GM18505 (cell line): ENCODE measurements at regions not wholly inside any gene's neighbourhood (a gene's known extent, or its start where the extent isn't known, plus 50 kb on each side); places are given as distances from the start of the nearest gene placed in this dataset.
"Not testable (repeated sequence)": the region's sequence is repeated elsewhere in the genome, so short reads cannot be mapped to it uniquely, and the experiment has no call there.

ENCODE experiments used
- ATAC-seq: cut with Tn5 transposase; IDR thresholded peaks from one replicate; pipeline ENCODE4 v1.9.1; 2021; ENCODE audit not compliant: unreplicated experiment
- POLR2A ChIP-seq: IDR thresholded peaks from 4 replicates; pipeline ENCODE4 v1.6.1; 2011; ENCODE audit warnings: borderline replicate concordance; ENCODE audit not compliant: insufficient read depth, insufficient read length; ENCODE audit errors: extremely low read depth

DNA sequence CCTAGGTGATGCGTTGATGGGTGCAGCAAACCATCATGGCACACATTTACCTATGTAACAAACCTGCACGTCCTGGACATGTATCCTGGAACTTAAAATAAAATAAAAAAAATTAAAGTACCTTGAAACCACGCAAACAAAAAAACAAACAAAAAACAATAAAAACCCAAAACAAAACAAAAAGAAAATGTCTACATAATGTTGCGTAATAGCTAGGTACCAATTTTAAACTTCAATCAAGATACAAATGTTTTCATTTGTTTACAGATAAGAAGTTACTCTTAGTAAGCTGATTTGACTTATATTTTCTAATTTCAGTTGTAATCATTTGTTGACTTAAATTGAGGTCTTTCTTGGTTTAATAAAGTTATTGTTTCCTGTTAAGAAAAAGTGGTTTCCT is 349.6 kb upstream of the KCNMB2 start:
- no peak for ATAC-seq
- TF ChIP-seq POLR2A, result no peak

DNA sequence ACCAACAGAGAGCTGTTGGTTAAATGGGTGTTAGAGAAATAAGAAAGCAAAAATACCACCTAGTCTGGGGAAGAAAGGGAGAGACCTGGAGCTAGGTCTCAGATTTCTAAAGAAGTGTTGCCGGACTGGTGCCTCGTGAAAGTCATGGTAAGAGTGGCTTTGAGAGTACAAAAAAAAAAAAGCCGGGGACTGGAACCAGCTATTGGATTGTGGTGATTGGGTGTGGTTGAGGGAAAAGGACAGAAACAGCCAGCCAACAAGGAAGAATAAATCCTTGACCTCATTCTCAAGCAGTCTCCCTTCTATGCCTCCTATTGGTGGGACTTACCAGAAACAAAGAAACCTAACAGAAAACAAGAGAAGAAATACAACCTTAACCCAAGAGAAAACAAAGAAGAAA is 346.4 kb upstream of the KCNMB2 start:
- no peak for TF ChIP-seq POLR2A
- no peak for ATAC-seq

DNA sequence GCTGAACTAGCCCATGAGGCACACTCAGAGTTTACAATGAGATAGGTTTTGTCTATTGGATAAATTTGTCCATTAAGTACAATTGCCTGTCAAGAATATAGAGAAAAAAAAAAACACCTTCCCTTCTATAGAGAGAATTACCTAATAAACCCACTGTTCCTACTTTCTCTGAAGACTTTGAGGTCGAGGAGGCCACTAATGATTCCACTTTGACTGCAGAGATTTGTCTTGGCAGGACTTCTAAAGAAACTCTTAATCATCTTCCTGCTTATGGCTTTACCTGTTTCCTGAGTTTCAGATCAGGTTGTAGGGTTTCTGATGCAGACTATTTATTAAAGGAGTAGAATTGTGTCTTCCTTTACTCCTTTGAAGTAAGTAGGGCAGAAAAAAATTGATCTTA is 342.4 kb upstream of the KCNMB2 start:
- ATAC-seq, result no peak
- TF ChIP-seq POLR2A, result no peak

DNA sequence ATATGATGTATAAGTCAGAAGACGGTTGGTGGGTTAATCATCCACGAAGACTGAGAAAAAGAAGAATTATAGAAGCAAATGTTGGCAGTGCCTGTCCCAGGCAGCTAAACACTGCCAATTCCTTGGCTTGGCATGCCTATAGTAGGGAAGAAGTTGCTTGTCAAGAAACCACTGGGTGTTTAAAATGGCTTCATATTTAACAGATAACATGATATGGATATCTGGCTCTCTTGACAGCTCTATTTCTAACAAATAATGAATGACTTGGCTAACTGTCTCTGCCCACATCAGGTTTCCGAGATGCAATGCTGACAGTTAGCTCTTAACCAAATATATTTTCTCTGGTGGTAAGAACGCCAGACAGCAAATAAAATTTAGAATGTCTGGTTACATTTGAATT is 341.7 kb upstream of the KCNMB2 start:
- ATAC-seq, result no peak
- TF ChIP-seq POLR2A, result no peak

DNA sequence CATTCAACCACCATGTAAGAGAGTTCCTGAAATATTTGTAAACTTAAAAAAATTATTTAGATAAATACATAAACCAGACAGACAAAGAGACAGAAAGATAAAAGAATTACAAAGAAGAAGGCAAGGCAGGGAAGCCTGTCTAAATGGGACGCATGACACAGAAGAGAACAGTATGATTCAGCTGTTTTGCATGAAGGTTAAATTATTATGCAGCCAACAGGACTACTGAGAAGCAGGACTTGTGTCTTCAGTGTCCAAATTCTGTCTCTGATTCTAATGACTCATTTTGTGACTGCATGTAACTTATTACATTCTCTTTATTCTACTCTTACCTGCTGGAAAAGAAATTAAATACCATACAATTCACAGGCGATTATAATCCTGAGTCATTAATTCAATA is 340.4 kb upstream of the KCNMB2 start:
- no peak for TF ChIP-seq POLR2A
- ATAC-seq, result peak; percentile 84

DNA sequence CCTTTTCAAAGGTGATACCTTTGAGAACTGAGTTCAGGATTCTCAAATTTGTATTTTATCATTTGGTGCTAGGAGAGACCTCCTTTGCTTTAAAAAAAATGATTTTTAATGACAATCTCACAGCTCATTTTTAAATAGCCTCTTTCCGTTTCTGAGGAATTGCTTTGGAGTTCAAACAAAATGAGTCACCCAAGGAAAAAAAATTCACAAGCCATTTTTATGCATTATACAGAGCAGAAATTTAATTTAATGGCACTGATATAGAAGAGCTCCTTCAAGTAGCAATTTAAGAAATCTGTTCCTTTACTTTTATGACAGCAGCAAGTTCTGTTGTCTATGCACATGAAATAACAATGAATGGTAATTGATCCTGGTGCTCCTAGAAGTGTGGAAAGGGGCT is 337.9 kb upstream of the KCNMB2 start:
- TF ChIP-seq POLR2A, result no peak
- ATAC-seq, result no peak

DNA sequence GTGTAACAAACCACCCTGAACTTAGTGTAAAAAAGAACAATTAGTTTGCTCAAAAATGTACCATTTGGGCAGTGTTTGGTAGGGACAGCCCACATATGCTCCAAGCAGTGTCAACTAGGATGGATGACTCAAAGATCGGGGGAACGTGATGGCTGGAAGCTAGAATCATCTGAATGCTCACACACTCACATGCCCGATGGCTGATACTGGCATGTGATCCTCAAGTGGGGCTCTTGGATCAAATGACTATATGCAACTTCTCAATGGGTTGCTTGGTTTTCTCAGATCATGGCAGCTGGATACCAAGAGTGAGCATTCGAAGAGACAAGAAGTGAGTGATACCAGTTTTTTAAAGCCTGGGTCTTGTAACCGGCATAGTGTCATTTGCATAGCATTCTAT is 335.9 kb upstream of the KCNMB2 start:
- ATAC-seq, result no peak

DNA sequence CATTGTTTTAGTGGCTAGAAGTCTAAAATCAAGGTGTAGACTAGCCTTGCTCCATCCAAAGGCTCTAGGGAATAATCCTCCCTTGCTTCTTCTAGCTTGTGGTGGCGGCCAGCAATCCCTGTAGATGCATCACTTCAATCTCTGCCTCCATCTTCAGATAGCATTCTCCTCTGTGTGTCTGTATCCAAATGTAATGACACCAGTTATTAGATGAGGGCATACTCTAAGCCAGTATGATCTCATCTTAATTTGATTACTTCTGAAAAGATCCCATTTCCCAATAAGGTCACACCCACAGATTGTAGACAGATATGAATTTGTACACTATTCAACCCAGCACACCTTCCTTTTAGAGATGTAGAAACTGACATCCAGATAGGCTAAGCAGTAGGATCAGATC is 334.5 kb upstream of the KCNMB2 start:
- ATAC-seq, result no peak
- TF ChIP-seq POLR2A, result no peak

More for the DNA sequence above, 335.9 kb upstream of the KCNMB2 start:
- no peak for TF ChIP-seq POLR2A

DNA sequence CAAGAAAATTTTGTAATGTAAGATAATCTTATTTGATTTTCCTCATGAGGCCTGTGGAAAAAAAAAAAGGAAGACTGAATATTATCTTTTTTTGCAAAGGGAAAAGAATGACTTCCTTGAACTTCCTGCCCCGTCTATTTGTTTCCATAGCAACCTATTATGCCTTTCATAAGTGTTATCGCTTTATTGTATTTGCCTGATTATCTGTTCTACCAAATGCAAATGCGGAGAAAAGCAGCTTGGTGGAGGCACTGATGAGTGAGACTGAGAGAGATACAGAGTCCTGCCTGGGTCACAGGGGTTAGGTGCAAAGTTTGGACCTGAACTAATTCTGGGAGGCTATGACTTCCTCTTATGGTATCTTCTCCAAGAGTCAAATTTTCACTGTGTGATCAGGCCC is 334.0 kb upstream of the KCNMB2 start:
- no peak for ATAC-seq
- TF ChIP-seq POLR2A, result no peak

DNA sequence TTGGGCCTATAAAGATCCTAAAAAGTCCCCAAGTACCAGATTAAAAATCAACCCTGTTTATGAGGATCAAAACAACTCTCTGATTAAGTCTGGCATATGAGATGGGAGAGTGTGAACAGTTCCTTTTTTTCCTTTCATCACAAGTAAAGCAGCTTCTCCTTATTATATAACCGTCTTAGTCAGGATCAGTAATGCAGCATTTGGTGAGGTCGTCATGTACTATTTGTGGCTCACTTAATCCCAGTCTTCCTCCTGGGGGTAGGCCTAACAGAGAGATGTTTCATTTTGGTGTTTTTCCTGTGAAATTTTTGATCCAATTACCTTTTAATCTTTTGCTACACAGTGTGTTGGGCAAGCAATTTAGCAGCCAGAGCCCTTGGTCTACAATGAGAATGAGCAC is 333.1 kb upstream of the KCNMB2 start:
- TF ChIP-seq POLR2A, result no peak
- no peak for ATAC-seq

DNA sequence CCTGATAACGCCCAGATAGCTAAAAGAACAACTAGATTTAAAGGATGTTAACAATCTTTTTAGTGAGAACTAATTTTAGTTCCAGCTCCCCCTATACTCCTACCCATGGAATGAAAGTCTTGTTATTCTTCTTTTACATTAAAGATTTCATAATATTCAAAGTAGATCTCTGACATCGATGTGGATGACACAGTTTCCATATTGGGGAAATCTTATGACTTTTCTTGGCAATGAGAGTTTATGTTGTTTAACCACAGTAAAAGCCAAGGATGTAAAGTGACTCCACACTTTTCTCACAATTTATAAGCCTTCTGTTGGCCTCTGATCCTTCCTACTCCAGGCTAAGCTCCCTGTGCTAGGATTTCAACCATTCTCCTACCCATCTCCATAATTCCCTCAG is 332.6 kb upstream of the KCNMB2 start:
- no peak for TF ChIP-seq POLR2A
- ATAC-seq, result no peak

DNA sequence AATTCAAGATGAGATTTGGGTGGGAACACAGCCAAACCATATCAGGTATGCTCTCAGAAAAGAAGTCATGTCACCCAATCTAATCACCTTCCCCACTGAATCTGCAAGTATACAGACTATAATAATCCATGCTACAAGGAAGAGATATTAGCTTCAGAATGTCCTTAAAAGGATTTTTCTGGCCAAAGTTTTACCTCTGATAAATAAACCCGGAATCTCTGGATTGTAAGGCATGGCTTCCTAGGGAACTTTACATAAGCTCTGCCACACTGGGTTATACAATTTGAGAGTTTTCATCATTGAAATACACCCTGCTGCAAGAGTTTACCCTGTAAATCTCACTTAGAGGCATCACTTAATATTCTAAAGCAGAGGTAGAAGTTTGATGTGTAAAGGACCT is 330.5 kb upstream of the KCNMB2 start:
- ATAC-seq, result no peak
- TF ChIP-seq POLR2A, result no peak

DNA sequence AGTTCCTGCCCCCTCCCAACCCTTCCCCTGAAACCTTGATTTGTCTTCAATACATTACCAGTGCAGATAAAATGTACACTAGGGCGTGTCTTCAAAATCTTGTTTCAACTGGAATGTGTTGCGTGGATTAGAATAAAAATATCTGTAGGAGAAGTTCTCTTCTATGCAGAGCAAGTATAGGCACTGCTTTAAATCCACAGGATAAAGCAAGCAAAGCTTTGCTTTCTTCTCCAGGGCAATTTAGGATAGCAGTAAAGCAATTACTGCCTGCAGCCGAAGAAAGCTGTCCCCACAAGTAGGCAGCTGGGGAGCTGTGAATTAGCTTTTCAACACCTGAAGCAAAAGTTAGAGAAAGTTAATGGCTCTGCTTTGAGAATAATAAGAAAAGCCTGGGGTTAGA is 329.7 kb upstream of the KCNMB2 start:
- TF ChIP-seq POLR2A, result no peak
- no peak for ATAC-seq

DNA sequence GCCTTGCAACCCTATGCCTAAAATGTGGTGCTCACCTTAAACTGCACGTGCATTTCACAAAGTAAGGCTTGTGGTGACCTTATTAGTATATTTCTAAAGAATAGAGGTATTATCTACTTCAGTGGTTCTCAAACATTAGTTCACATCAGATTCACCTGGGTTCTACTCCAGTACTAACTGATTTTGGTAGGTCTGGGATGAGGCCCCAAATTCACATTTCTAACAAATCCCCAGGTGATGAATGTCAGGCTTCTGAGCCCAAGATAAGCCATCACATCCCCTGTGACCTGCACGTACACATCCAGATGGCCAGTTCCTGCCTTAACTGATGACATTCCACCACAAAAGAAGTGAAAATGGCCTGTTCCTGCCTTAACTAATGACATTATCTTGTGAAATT is 329.1 kb upstream of the KCNMB2 start:
- ATAC-seq, result not testable (repeated sequence)

DNA sequence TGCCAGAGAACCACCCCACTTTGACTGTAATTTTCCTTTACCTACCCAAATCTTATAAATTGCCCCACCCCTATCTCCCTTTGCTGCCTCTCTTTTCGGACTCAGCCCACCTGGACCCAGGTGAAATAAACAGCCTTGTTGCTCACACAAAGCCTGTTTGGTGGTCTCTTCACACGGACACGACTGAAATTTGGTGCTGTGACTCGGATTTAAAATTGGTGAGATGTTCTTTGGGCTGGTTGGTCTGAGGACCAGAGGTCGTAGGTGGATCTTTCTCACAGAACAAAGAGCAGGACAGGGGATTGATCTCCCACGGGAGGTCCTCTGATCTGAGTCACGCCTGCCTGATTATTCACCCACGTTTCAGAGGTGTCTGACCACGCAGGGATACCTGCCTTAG is 328.6 kb upstream of the KCNMB2 start:
- ATAC-seq, result not testable (repeated sequence)

DNA sequence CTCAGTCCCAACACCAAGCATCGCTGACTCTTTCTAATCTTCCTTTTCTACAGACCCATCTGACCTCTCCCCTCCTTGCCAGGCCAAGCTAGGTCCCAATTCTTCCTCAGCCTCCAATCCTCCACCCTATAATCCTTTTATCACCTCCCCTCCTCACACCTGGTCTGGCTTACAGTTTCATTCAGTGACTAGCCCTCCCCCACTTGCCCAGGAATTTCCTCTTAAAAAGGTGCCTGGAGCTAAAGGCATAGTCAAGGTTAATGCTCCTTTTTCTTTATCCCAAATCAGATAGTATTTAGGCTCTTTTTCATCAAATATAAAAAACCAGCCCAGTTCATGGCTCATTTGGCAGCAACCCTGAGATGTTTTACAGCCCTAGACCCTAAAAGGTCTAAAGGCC is 327.1 kb upstream of the KCNMB2 start:
- not testable (repeated sequence) for ATAC-seq

DNA sequence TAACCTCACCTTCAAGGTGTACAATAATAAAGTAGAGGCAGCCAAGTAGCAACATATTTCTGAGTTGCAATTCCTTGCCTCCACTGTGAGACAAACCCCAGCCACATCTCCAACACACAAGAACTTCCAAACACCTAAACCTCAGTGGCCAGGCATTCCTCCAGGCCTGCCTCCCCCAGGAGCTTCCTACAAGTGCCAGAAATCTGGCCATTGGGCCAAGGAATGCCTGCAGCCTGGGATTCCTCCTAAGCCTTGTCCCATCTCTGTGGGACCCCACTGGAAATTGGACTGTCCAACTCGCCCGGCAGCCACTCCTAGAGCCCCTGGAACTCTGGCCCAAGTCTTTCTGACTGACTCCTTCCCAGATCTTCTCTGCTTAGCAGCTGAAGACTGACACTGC is 326.6 kb upstream of the KCNMB2 start:
- not testable (repeated sequence) for ATAC-seq

DNA sequence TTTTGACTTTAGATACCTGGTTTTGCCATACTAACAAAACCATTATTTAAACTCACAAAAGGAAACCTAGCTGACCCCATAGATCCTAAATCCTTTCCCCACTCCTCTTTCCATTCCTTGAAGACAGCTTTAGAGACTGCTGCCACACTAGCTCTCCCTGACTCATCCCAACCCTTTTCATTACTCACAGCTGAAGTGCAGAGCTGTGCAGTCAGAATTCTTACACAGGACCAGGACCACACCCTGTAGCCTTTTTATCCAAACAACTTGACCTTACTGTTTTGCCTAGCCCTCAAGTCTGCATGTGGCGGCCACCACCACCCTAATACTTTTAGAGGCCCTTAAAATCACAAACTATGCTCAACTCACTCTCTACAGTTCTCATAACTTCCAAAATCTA is 325.1 kb upstream of the KCNMB2 start:
- ATAC-seq, result not testable (repeated sequence)
